ENCODE measurements at regions not wholly inside any gene's neighbourhood (a gene's known extent, or its start where the extent isn't known, plus 50 kb on each side); places are given as distances from the start of the nearest gene placed in this dataset.

DNA sequence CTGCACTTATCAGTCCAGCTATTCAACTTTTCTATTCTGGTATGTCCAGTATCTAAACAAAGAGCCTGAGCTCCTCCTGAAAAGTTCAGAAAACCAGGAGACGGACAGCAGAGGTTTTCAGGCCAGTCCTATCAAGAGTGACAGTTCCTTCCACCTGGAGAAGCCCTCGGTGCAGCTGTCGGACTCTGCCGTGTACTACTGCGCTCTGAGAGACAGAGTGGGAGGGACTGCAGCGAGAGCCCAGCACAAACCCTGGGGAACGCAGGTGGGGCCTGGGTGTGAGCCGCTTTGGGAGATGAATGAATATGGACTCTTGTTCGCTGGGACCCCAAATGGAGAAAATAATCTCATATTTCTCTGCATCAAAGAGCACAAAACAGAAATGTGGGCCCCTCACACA, 329.8 kb upstream of the OR4E1 start:
- Histone ChIP-seq H3K4me1 (ENCODE audit: control insufficient read depth, insufficient read depth, low read length) (no peaks in the 10 kb centered on the region), H2AFZ (ENCODE audit: control insufficient read depth, low read depth, low read length) (no peak overlapping the region), H3K9ac (ENCODE audit: control insufficient read depth, insufficient read depth, low read length) (no peak overlapping the region), H3K27ac (ENCODE audit: control insufficient read depth, insufficient read depth) (no peak overlapping the region), H3K9me3 (replicated peaks; ENCODE audit: control insufficient read depth, insufficient read depth, low read length) (no peaks in the 10 kb centered on the region), H3K4me2 (ENCODE audit: control insufficient read depth, insufficient read depth) (no peak overlapping the region), H3K27me3 (replicated peaks in 1 of 2; ENCODE audit: control insufficient read depth in 2 of 2, insufficient read depth in 2 of 2, low read length in 1 of 2) (no peaks in the 10 kb centered on the region), H4K20me1 (ENCODE audit: control insufficient read depth, insufficient read depth) (no peaks in the 10 kb centered on the region), H3K79me2 (ENCODE audit: control insufficient read depth, insufficient read depth, low read length) (no peaks in the 10 kb centered on the region), H3K4me3 (no peak overlapping the region), H3K36me3 (ENCODE audit: control insufficient read depth in 2 of 2, insufficient read depth in 2 of 2, low read length in 1 of 2) (no peaks in the 10 kb centered on the region)
- WGBS (ENCODE audit: insufficient coverage, insufficient replicate concordance, low lambda C conversion rate, missing lambda C conversion rate) = 52% methylated on average over 9 of the region's 9 CpGs
- SMC1A ChIA-PET (ENCODE audit: uncharacterized antibody, unreplicated experiment) = no interaction called here
- DNase-seq (ENCODE audit: low read depth, low spot score) = no peak
- no peak for ATAC-seq
- TF ChIP-seq ASH2L (IDR thresholded peaks at IDR 0.05; ENCODE audit: borderline replicate concordance, low read depth) = no peak
- no peak for TF ChIP-seq IRF4 (IDR thresholded peaks at IDR 0.05; ENCODE audit: low read depth, low read length)
- TF ChIP-seq TCF3 (IDR thresholded peaks at IDR 0.05; ENCODE audit: borderline replicate concordance, insufficient read depth, low read depth, low read length) = no peak
- TF ChIP-seq, protein P1, sequence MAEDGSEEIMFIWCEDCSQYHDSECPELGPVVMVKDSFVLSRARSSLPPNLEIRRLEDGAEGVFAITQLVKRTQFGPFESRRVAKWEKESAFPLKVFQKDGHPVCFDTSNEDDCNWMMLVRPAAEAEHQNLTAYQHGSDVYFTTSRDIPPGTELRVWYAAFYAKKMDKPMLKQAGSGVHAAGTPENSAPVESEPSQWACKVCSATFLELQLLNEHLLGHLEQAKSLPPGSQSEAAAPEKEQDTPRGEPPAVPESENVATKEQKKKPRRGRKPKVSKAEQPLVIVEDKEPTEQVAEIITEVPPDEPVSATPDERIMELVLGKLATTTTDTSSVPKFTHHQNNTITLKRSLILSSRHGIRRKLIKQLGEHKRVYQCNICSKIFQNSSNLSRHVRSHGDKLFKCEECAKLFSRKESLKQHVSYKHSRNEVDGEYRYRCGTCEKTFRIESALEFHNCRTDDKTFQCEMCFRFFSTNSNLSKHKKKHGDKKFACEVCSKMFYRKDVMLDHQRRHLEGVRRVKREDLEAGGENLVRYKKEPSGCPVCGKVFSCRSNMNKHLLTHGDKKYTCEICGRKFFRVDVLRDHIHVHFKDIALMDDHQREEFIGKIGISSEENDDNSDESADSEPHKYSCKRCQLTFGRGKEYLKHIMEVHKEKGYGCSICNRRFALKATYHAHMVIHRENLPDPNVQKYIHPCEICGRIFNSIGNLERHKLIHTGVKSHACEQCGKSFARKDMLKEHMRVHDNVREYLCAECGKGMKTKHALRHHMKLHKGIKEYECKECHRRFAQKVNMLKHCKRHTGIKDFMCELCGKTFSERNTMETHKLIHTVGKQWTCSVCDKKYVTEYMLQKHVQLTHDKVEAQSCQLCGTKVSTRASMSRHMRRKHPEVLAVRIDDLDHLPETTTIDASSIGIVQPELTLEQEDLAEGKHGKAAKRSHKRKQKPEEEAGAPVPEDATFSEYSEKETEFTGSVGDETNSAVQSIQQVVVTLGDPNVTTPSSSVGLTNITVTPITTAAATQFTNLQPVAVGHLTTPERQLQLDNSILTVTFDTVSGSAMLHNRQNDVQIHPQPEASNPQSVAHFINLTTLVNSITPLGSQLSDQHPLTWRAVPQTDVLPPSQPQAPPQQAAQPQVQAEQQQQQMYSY (CRISPR knock-in tag; IDR thresholded peaks at IDR 0.05) = no peak
- no peak for TF ChIP-seq NFYB (IDR thresholded peaks at IDR 0.05; ENCODE audit: insufficient read depth, low read depth, low read length)
- no peak for TF ChIP-seq MTA2 (IDR thresholded peaks at IDR 0.05; ENCODE audit: low read depth)
- BruUV-seq (replicated peaks) = no TSS peak
- no peak for FAIRE-seq
- POLR2A ChIA-PET = no interaction called here
- CTCF ChIA-PET = interaction anchor here (0.9 to 2.9 kb wide), 4 partner anchors 12 to 43 kb away, joined by 3 to 13 read pairs (median 6); no protein-coding TSS in a partner anchor
- intact Hi-C loops (cut with micrococcal nuclease; ENCODE audit: unreplicated experiment) = no loop called here
- in situ Hi-C loops (cut with MboI) = no loop called here
- RAD21 ChIA-PET (ENCODE audit: unreplicated experiment) = no interaction called here
